Body of pancreas (tissue), 4 donors: ENCODE measurements at regions not wholly inside any gene's neighbourhood (a gene's known extent, or its start where the extent isn't known, plus 50 kb on each side); places are given as distances from the start of the nearest gene placed in this dataset.

ENCODE experiments used
- POLR2A ChIP-seq, 3 donors: fragments of 450-650 bp; IDR thresholded peaks; one replicate each; pipeline ENCODE4 v1.6.1; 2016; ENCODE audit warnings: antibody characterized with exemption in 3 of 3, mild to moderate bottlenecking in 2 of 3
- TF ChIP-seq, protein P1 (sequence below), 7 experiments: fragments of 450-650 bp in 4 of 7; fragments of 200-600 bp in 3 of 7; sonication (generic) in 3 of 7; IDR thresholded peaks; one replicate each; pipeline ENCODE4 v1.5.1; 2016 to 2019; ENCODE audit warnings: antibody characterized with exemption in 7 of 7

GRCh38 chr6:100112855-100113508 lies 119.0 kb upstream of the MCHR2 start:
- TF ChIP-seq, protein P1, sequence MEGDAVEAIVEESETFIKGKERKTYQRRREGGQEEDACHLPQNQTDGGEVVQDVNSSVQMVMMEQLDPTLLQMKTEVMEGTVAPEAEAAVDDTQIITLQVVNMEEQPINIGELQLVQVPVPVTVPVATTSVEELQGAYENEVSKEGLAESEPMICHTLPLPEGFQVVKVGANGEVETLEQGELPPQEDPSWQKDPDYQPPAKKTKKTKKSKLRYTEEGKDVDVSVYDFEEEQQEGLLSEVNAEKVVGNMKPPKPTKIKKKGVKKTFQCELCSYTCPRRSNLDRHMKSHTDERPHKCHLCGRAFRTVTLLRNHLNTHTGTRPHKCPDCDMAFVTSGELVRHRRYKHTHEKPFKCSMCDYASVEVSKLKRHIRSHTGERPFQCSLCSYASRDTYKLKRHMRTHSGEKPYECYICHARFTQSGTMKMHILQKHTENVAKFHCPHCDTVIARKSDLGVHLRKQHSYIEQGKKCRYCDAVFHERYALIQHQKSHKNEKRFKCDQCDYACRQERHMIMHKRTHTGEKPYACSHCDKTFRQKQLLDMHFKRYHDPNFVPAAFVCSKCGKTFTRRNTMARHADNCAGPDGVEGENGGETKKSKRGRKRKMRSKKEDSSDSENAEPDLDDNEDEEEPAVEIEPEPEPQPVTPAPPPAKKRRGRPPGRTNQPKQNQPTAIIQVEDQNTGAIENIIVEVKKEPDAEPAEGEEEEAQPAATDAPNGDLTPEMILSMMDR (IDR thresholded peaks at IDR 0.05) = no peak
- TF ChIP-seq POLR2A (IDR thresholded peaks at IDR 0.05) = no peak
